Heart right ventricle (tissue), 16 donors: ENCODE measurements at regions not wholly inside any gene's neighbourhood (a gene's known extent, or its start where the extent isn't known, plus 50 kb on each side); places are given as distances from the start of the nearest gene placed in this dataset.

Experiments used
- ATAC-seq, 8 donors: fragments of 200-7000 bp; cut with Tn5 transposase; one replicate each; pipeline ENCODE4 v1.9.1; 2020; ENCODE audit warnings: mild to moderate bottlenecking in 8 of 8, moderate library complexity in 8 of 8, moderate number of reproducible peaks in 1 of 8
- DNase-seq, 2 donors: peaks; one replicate each; pipeline ENCODE4 v3.0.0-alpha.2; 2020
- H3K27ac ChIP-seq, 10 donors: fragments of 200-600 bp; sonication (generic) in 2 of 10; one replicate each; pipeline versions ENCODE4 v1.5.0 to v1.8.0; 2020 to 2022; ENCODE audit warnings: mild to moderate bottlenecking in 3 of 10
- H3K27me3 ChIP-seq, 7 donors: fragments of 200-600 bp; one replicate each; pipeline ENCODE4 v1.8.0; 2021 to 2022; ENCODE audit warnings: mild to moderate bottlenecking in 2 of 7
- H3K36me3 ChIP-seq, 9 donors: fragments of 200-600 bp; sonication (generic) in 1 of 9; one replicate each; pipeline versions ENCODE4 v1.5.0 to v1.8.0; 2020 to 2022; ENCODE audit warnings: mild to moderate bottlenecking in 2 of 9
- H3K4me1 ChIP-seq, 9 donors: fragments of 200-600 bp; sonication (generic) in 1 of 9; one replicate each; pipeline versions ENCODE4 v1.5.0 to v1.8.0; 2020 to 2022; ENCODE audit warnings: mild to moderate bottlenecking in 4 of 9
- H3K4me3 ChIP-seq, 10 donors: fragments of 200-600 bp; sonication (generic) in 2 of 10; one replicate each; pipeline versions ENCODE4 v1.5.0 to v1.8.0; 2020 to 2022; ENCODE audit warnings: mild to moderate bottlenecking in 7 of 10, moderate library complexity in 2 of 10
- H3K9me3 ChIP-seq, 11 donors: fragments of 200-600 bp in 10 of 11; sonication (generic) in 2 of 11; one replicate each; pipeline versions ENCODE4 v1.5.0 to v1.8.0; 2013 to 2022; ENCODE audit warnings: mild to moderate bottlenecking in 2 of 11, control low read depth in 1 of 11, moderate library complexity in 1 of 11
- CTCF ChIP-seq, 9 donors: fragments of 200-600 bp; sonication (generic) in 2 of 9; IDR thresholded peaks; one replicate each; pipeline versions ENCODE4 v1.5.0 to v1.8.0; 2021 to 2022; ENCODE audit warnings: antibody characterized with exemption in 9 of 9, mild to moderate bottlenecking in 5 of 9, moderate library complexity in 1 of 9
- WGBS, 2 donors: extraction: QIAGEN DNeasy Blood & Tissue Kit; methylation state at CpG; one replicate each; pipeline ENCODE4 v1.1.7; 2013; ENCODE audit warnings: inconsistent platforms in 1 of 2; 5-methylcytosine and 5-hydroxymethylcytosine counted together
- intact Hi-C, 10 donors: fragments of 100-400 bp; cut with DNase I; formaldehyde crosslinking; loops; one replicate each; pipeline versions ENCODE4 v1.11.1 to v1.14.2; 2022
- donor health status: Arrhythmogenic right ventricular cardiomyopathy.
- donor health status: ischemic (EF 13 %, LVEDD 7.1; RV severe dilation, severe dysfunction).
- donor health status: healthy with polysubstance abuse.
- donor health status: DM: no; HTN: yes; CAD: no.
- donor health status: DM: no; HTN: no; CAD: no.
- donor health status: ischemic (EF 25% LVEDD 6.9; RV normal size, moderate dysfunction).
- donor health status: ischemic (EF 25% LVEDD 5.7; RV mildly dilated, moderate dysfunction).
- donor health status: healthy.
- donor health status: DM: yes; HTN: yes; CAD: no.
- donor health status: Ischemic cardiomyopathy.
- donor health status: ischemic (EF 35%, LVEDD 5.7; RV mildly dilated, moderate dysfunction).
- donor health status: nonischemic (EF 11% LVEDD 7.7; RV severe dilation, severe dysfunction).
- donor health status: DM: yes; HTN: yes; CAD: no.
- donor health status: PGD.
- donor health status: ischemic (EF 29% LVEDD 5.4; RV normal size, mild dysfunction).
- donor health status: nonischemic (EF 23%, LVEDD 6.1; RV moderate dilation, normal function).

DNA sequence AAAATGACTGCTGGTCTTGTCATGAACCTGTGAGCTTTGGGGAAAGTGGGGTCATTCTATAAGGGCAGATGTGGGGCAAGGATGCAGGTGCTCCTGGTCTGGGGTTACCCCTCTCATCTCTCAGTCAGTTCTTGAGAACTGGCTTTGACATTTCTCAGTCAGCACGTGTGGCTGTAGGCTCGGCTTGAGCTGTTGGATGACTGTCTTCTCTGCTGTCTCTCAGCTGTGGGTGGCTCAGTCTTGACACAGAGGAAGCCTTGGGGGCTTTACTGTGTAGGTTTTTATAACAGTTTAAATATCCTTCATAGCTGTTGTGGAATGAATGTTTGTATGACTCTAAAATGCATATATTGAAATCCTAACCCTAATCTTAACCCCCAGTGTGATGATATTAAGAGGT lies 296.4 kb upstream of the CELF4 start:
- ATAC-seq (no peak), DNase-seq (no peak)
- H3K4me1 ChIP-seq: no peaks in the 10 kb centered on the region
- H3K36me3 ChIP-seq: no peaks in the 10 kb centered on the region
- intact Hi-C loops: no loop called here
- no peak overlapping the region for H3K27ac ChIP-seq
- H3K27me3 ChIP-seq: no peaks in the 10 kb centered on the region
- 58% methylated on average over 2 of the region's 2 CpGs for WGBS, 2 donors
- peaks cover 0 to 11% (median 0%) of the 10 kb centered on the region in 11 donors for H3K9me3 ChIP-seq
- no peak for TF ChIP-seq CTCF (IDR thresholded peaks at IDR 0.05)
- no peak overlapping the region for H3K4me3 ChIP-seq

- WGBS, 2 donors: 54 to 65% methylated on average over 3 of the region's 3 CpGs
- no peaks in the 10 kb centered on the region for H3K36me3 ChIP-seq
Observed at GRCh38 chr18:37854396-37854795, 288.8 kb upstream of the CELF4 start.

GRCh38 chr18:37853706-37854105 lies 288.1 kb upstream of the CELF4 start:
- DNase-seq: no peak

More at GRCh38 chr18:37854396-37854795, 288.8 kb upstream of the CELF4 start:
- Histone ChIP-seq H3K4me3 (no peak overlapping the region), H3K27ac (no peak overlapping the region), H3K9me3 (peaks cover 0 to 28% (median 5%) of the 10 kb centered on the region in 11 donors), H3K4me1 (no peaks in the 10 kb centered on the region), H3K27me3 (no peaks in the 10 kb centered on the region)
- no peak for DNase-seq
- no peak for TF ChIP-seq CTCF (IDR thresholded peaks at IDR 0.05)
- ATAC-seq: no peak
- intact Hi-C loops: no loop called here

GRCh38 chr18:37852464-37852863 lies 286.9 kb upstream of the CELF4 start:
- WGBS, 2 donors: 72 to 73% methylated on average over 4 of the region's 4 CpGs
- intact Hi-C loops: no loop called here

More at GRCh38 chr18:37853706-37854105, 288.1 kb upstream of the CELF4 start:
- Histone ChIP-seq H3K36me3 (no peaks in the 10 kb centered on the region), H3K4me3 (no peak overlapping the region), H3K9me3 (peaks cover 0 to 28% (median 5%) of the 10 kb centered on the region in 11 donors), H3K27me3 (no peaks in the 10 kb centered on the region), H3K27ac (no peak overlapping the region), H3K4me1 (no peaks in the 10 kb centered on the region)
- 84 to 88% methylated on average over 3 of the region's 3 CpGs for WGBS, 2 donors
- TF ChIP-seq CTCF (IDR thresholded peaks at IDR 0.05): no peak
- no peak for ATAC-seq
- intact Hi-C loops: no loop called here

More at GRCh38 chr18:37852464-37852863, 286.9 kb upstream of the CELF4 start:
- Histone ChIP-seq H3K9me3 (peaks cover 0 to 24% (median 5%) of the 10 kb centered on the region in 11 donors), H3K4me3 (no peak overlapping the region), H3K27ac (no peak overlapping the region), H3K4me1 (no peaks in the 10 kb centered on the region), H3K36me3 (no peaks in the 10 kb centered on the region), H3K27me3 (no peaks in the 10 kb centered on the region)
- ATAC-seq: no peak
- DNase-seq: no peak
- no peak for TF ChIP-seq CTCF (IDR thresholded peaks at IDR 0.05)
